ENCODE measurements at regions not wholly inside any gene's neighbourhood (a gene's known extent, or its start where the extent isn't known, plus 50 kb on each side); places are given as distances from the start of the nearest gene placed in this dataset.
A peak's percentile ranks its signal among the peaks of the same experiment; 100 is the strongest.

DNA sequence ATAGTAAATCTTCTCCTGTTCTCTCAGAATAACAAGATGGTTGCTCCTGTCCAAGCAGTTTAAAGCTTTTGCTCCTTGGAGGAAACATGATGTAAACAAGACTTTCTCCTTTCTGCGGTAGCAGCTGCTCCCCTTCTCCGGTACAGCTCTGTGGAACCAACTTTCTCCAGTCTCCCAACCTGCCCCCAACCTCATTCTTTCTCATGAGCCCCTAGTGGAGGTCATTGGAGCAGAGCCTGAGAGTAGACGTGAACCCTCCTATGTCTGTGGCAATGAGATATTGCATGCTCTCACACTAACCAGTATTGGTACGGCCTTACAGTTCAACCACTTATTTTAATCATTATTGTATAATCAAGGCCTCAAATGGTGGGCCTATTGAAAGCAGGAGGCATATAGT lies 483.8 kb upstream of the CDH10 start:
- Histone ChIP-seq H3K4me3 (no peak overlapping the region), H3K27ac (no peak overlapping the region), H3K9me3 (no peaks in the 10 kb centered on the region), H3K4me2 (no peak overlapping the region), H3K4me1 (no peaks in the 10 kb centered on the region)
- FAIRE-seq (no peak), ATAC-seq (no peak), DNase-seq (ENCODE audit: low read depth in 1 of 2, low spot score in 1 of 2) (no peak)
- ChIA-PET CTCF (no interaction called here), POLR2A (no interaction called here)
- no peak for TF ChIP-seq JUNB (IDR thresholded peaks at IDR 0.05)
- TF ChIP-seq, protein P1, sequence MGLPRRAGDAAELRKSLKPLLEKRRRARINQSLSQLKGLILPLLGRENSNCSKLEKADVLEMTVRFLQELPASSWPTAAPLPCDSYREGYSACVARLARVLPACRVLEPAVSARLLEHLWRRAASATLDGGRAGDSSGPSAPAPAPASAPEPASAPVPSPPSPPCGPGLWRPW (IDR thresholded peaks at IDR 0.05): no peak
- TF ChIP-seq MAX (IDR thresholded peaks at IDR 0.05): no peak
- no peak for TF ChIP-seq FOSB (CRISPR knock-in tag; IDR thresholded peaks at IDR 0.05)
- TF ChIP-seq, protein P2, sequence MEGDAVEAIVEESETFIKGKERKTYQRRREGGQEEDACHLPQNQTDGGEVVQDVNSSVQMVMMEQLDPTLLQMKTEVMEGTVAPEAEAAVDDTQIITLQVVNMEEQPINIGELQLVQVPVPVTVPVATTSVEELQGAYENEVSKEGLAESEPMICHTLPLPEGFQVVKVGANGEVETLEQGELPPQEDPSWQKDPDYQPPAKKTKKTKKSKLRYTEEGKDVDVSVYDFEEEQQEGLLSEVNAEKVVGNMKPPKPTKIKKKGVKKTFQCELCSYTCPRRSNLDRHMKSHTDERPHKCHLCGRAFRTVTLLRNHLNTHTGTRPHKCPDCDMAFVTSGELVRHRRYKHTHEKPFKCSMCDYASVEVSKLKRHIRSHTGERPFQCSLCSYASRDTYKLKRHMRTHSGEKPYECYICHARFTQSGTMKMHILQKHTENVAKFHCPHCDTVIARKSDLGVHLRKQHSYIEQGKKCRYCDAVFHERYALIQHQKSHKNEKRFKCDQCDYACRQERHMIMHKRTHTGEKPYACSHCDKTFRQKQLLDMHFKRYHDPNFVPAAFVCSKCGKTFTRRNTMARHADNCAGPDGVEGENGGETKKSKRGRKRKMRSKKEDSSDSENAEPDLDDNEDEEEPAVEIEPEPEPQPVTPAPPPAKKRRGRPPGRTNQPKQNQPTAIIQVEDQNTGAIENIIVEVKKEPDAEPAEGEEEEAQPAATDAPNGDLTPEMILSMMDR (IDR thresholded peaks at IDR 0.05): no peak
- TF ChIP-seq KDM5A (IDR thresholded peaks at IDR 0.05): no peak
- WGBS (ENCODE audit: missing lambda C conversion rate): 52% methylated on average over 4 of the region's 4 CpGs

DNA sequence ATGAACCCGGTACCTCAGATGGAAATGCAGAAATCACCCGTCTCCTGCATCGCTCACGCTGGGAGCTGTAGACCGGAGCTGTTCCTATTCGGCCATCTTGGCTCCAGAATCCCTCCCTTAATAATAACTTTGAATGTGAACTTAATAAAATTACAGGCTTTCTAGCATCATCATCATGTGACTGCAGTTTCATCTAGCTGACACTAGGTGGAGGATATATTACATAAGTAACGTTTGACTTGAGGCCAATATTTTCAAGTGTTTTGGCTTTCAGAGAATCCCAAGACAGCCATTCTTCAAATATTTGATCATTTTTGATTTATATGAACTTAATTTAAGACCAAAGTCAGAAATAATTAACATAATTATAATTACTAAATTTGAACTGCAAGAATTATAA lies 474.9 kb upstream of the CDH10 start:
- TF ChIP-seq, protein P2 (IDR thresholded peaks at IDR 0.05): no peak
- TF ChIP-seq MAX (IDR thresholded peaks at IDR 0.05): no peak
- TF ChIP-seq EP300 (IDR thresholded peaks at IDR 0.05): no peak
- TF ChIP-seq ESRRA (IDR thresholded peaks at IDR 0.05; ENCODE audit: borderline replicate concordance, low read length): no peak
- no peak for TF ChIP-seq TP53 (CRISPR knock-in tag; IDR thresholded peaks at IDR 0.05)
- TF ChIP-seq MAFK (IDR thresholded peaks at IDR 0.05; ENCODE audit: partially characterized antibody): no peak
- TF ChIP-seq, protein P3, sequence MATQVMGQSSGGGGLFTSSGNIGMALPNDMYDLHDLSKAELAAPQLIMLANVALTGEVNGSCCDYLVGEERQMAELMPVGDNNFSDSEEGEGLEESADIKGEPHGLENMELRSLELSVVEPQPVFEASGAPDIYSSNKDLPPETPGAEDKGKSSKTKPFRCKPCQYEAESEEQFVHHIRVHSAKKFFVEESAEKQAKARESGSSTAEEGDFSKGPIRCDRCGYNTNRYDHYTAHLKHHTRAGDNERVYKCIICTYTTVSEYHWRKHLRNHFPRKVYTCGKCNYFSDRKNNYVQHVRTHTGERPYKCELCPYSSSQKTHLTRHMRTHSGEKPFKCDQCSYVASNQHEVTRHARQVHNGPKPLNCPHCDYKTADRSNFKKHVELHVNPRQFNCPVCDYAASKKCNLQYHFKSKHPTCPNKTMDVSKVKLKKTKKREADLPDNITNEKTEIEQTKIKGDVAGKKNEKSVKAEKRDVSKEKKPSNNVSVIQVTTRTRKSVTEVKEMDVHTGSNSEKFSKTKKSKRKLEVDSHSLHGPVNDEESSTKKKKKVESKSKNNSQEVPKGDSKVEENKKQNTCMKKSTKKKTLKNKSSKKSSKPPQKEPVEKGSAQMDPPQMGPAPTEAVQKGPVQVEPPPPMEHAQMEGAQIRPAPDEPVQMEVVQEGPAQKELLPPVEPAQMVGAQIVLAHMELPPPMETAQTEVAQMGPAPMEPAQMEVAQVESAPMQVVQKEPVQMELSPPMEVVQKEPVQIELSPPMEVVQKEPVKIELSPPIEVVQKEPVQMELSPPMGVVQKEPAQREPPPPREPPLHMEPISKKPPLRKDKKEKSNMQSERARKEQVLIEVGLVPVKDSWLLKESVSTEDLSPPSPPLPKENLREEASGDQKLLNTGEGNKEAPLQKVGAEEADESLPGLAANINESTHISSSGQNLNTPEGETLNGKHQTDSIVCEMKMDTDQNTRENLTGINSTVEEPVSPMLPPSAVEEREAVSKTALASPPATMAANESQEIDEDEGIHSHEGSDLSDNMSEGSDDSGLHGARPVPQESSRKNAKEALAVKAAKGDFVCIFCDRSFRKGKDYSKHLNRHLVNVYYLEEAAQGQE (IDR thresholded peaks at IDR 0.05): no peak
- TF ChIP-seq NFE2L2 (conservative IDR thresholded peaks at IDR 0.05; ENCODE audit: low read length): no peak
- no peak for TF ChIP-seq TFCP2L1 (CRISPR knock-in tag; IDR thresholded peaks at IDR 0.05)
- no peak for TF ChIP-seq CHD2 (IDR thresholded peaks at IDR 0.05; ENCODE audit: low read length, partially characterized antibody)
- TF ChIP-seq, protein P4, sequence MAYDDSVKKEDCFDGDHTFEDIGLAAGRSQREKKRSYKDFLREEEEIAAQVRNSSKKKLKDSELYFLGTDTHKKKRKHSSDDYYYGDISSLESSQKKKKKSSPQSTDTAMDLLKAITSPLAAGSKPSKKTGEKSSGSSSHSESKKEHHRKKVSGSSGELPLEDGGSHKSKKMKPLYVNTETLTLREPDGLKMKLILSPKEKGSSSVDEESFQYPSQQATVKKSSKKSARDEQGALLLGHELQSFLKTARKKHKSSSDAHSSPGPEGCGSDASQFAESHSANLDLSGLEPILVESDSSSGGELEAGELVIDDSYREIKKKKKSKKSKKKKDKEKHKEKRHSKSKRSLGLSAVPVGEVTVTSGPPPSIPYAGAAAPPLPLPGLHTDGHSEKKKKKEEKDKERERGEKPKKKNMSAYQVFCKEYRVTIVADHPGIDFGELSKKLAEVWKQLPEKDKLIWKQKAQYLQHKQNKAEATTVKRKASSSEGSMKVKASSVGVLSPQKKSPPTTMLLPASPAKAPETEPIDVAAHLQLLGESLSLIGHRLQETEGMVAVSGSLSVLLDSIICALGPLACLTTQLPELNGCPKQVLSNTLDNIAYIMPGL (CRISPR knock-in tag; IDR thresholded peaks at IDR 0.05; ENCODE audit: borderline replicate concordance): no peak
- TF ChIP-seq HOXA7 (CRISPR knock-in tag; IDR thresholded peaks at IDR 0.05): no peak
- no peak for TF ChIP-seq ZSCAN20 (CRISPR knock-in tag; IDR thresholded peaks at IDR 0.05)
- TF ChIP-seq EHMT2 (IDR thresholded peaks at IDR 0.05; ENCODE audit: low read depth): no peak
- TF ChIP-seq HDAC2 (IDR thresholded peaks at IDR 0.05): no peak
- no peak for TF ChIP-seq FOSL2 (IDR thresholded peaks at IDR 0.05)
- TF ChIP-seq FOSL2 (CRISPR knock-in tag; IDR thresholded peaks at IDR 0.05): no peak
- no peak for TF ChIP-seq HOXB13 (CRISPR knock-in tag; IDR thresholded peaks at IDR 0.05; ENCODE audit: low read depth)
- ATAC-seq (no peak), FAIRE-seq (no peak), DNase-seq (ENCODE audit: low read depth in 1 of 2, low spot score in 1 of 2) (peak; percentile 24 to 42)
- 0 out of 3 replicates have a peak, but pooled peaks cover 3% of the 10 kb centered on the region for H3K9me3 ChIP-seq
- H3K4me3 ChIP-seq: no peak overlapping the region
- ChIA-PET POLR2A (no interaction called here), CTCF (no interaction called here)
- H3K27ac ChIP-seq: no peak overlapping the region
- no peaks in the 10 kb centered on the region for H3K4me1 ChIP-seq
- H3K4me2 ChIP-seq: no peak overlapping the region
- WGBS (ENCODE audit: missing lambda C conversion rate): 51% methylated on average over 7 of the region's 7 CpGs
